IMR-90 (cell line): ENCODE measurements at regions not wholly inside any gene's neighbourhood (a gene's known extent, or its start where the extent isn't known, plus 50 kb on each side); places are given as distances from the start of the nearest gene placed in this dataset.

Source experiments
- ATAC-seq: fragments of 200-7000 bp; cut with Tn5 transposase; 2 replicates; pipeline ENCODE4 v1.9.1; 2020; ENCODE audit warnings: low read depth, mild to moderate bottlenecking, moderate library complexity
- BruUV-seq: library from RNA; stranded (reverse); fragments of 400-500 nt; replicated peaks from 2 replicates; lab custom pipeline; 2021; lab: Mats Ljungman, UMichigan
- CTCF ChIA-PET: fragments of 300-600 bp; formaldehyde crosslinking; extraction: SDS; loops from one replicate; lab custom pipeline; 2021; ENCODE audit warnings: antibody characterized with exemption; lab: Yijun Ruan, JAX
- POLR2A ChIA-PET: fragments of 300-600 bp; sonication (Branson Sonifier 250); formaldehyde crosslinking; loops from one replicate; lab custom pipeline; 2022; ENCODE audit warnings: antibody characterized with exemption; ENCODE audit not compliant: unreplicated experiment; lab: Charles Lee
- DNase-seq: peaks from one replicate; pipeline ENCODE4 v3.0.0; 2013
- H2AFZ ChIP-seq: replicated peaks from 2 replicates; pipeline ENCODE3; 2013; ENCODE audit warnings: low read length, mild to moderate bottlenecking; ENCODE audit not compliant: poor library complexity
- H2AK5ac ChIP-seq: 2 replicates; pipeline ENCODE4 v1.6.1; 2013; ENCODE audit warnings: low read depth, low read length, inconsistent platforms
- H2AK9ac ChIP-seq: replicated peaks from 2 replicates; pipeline ENCODE3; 2013; ENCODE audit warnings: mild to moderate bottlenecking, low read depth, low read length, moderate library complexity; ENCODE audit not compliant: poor library complexity
- H2BK120ac ChIP-seq: 2 replicates; pipeline ENCODE4 v1.6.1; 2013; ENCODE audit warnings: low read depth, low read length, inconsistent platforms
- H2BK15ac ChIP-seq: 3 replicates; pipeline ENCODE4 v1.6.1; 2013; ENCODE audit warnings: low read depth, low read length, inconsistent platforms
- H2BK20ac ChIP-seq: 2 replicates; pipeline ENCODE4 v1.6.1; 2013; ENCODE audit warnings: low read depth, mild to moderate bottlenecking, inconsistent platforms, low read length, moderate library complexity
- H2BK5ac ChIP-seq: 2 replicates; pipeline ENCODE4 v1.6.1; 2013; ENCODE audit warnings: mild to moderate bottlenecking, low read depth, low read length, inconsistent platforms; ENCODE audit not compliant: poor library complexity, severe bottlenecking
- H3K14ac ChIP-seq: replicated peaks from 2 replicates; pipeline ENCODE4 v1.6.1; 2013; ENCODE audit warnings: low read depth, low read length, inconsistent platforms
- H3K18ac ChIP-seq: 2 replicates; pipeline ENCODE4 v1.6.1; 2013; ENCODE audit warnings: low read depth, low read length, control low read depth
- H3K23ac ChIP-seq: 2 replicates; pipeline ENCODE4 v1.6.1; 2013; ENCODE audit warnings: low read depth, low read length, inconsistent platforms
- H3K27ac ChIP-seq: 2 replicates; pipeline ENCODE4 v1.5.1; 2013; ENCODE audit warnings: mild to moderate bottlenecking, control low read depth, low read length; ENCODE audit not compliant: insufficient read depth
- H3K27me3 ChIP-seq: 2 replicates; pipeline ENCODE4 v1.6.1; 2013; ENCODE audit warnings: low read length; ENCODE audit not compliant: control insufficient read depth, insufficient read depth
- H3K36me3 ChIP-seq: 2 replicates; pipeline ENCODE4 v1.6.1; 2013; ENCODE audit warnings: low read length, mixed read lengths; ENCODE audit not compliant: control insufficient read depth, insufficient read depth
- H3K4ac ChIP-seq: 2 replicates; pipeline ENCODE4 v1.6.1; 2013; ENCODE audit warnings: low read depth, low read length, inconsistent platforms
- H3K4me1 ChIP-seq: 2 replicates; pipeline ENCODE4 v1.6.1; 2013; ENCODE audit warnings: low read length, mixed read lengths; ENCODE audit not compliant: control insufficient read depth, insufficient read depth
- H3K4me2 ChIP-seq: 2 replicates; pipeline ENCODE4 v1.6.1; 2013; ENCODE audit warnings: low read depth, mild to moderate bottlenecking, control low read depth, low read length, moderate library complexity
- H3K4me3 ChIP-seq: 2 replicates; pipeline ENCODE4 v1.5.1; 2013; ENCODE audit warnings: low read depth, mild to moderate bottlenecking, control low read depth, low read length, moderate library complexity; ENCODE audit not compliant: insufficient read depth
- H3K56ac ChIP-seq: 2 replicates; pipeline ENCODE4 v1.6.1; 2013; ENCODE audit warnings: low read length, inconsistent platforms; ENCODE audit not compliant: insufficient read depth; ENCODE audit errors: extremely low read depth
- H3K79me1 ChIP-seq, 2 experiments: 2 replicates each; pipeline ENCODE4 v1.6.1; 2013; ENCODE audit warnings: low read length in 2 of 2, inconsistent platforms in 1 of 2, low read depth in 1 of 2
- H3K9ac ChIP-seq: 2 replicates; pipeline ENCODE4 v1.6.1; 2013; ENCODE audit warnings: low read depth, low read length, control low read depth
- H3K9me1 ChIP-seq: 2 replicates; pipeline ENCODE4 v1.6.1; 2013; ENCODE audit warnings: low read length, inconsistent platforms; ENCODE audit not compliant: insufficient read depth
- H3K9me3 ChIP-seq: 2 replicates; pipeline ENCODE4 v1.6.1; 2013; ENCODE audit warnings: low read length; ENCODE audit not compliant: control insufficient read depth, insufficient read depth
- H4K20me1 ChIP-seq: 2 replicates; pipeline ENCODE4 v1.6.1; 2013; ENCODE audit warnings: low read length, inconsistent platforms; ENCODE audit not compliant: insufficient read depth
- H4K5ac ChIP-seq: 2 replicates; pipeline ENCODE4 v1.6.1; 2013; ENCODE audit warnings: mild to moderate bottlenecking, low read depth, low read length, control low read depth
- H4K8ac ChIP-seq, 2 experiments: 2 replicates each; pipeline ENCODE4 v1.6.1; 2013; ENCODE audit warnings: low read depth in 2 of 2, low read length in 2 of 2, control low read depth in 1 of 2, inconsistent platforms in 1 of 2
- H4K91ac ChIP-seq: 2 replicates; pipeline ENCODE4 v1.6.1; 2013; ENCODE audit warnings: low read depth, low read length, inconsistent platforms; ENCODE audit not compliant: insufficient read depth
- BHLHE40 ChIP-seq: fragments of 150-350 bp; IDR thresholded peaks from 2 replicates; pipeline ENCODE4 v1.6.1; 2016; ENCODE audit warnings: mild to moderate bottlenecking, low read depth, low read length
- CEBPB ChIP-seq: IDR thresholded peaks from 2 replicates; pipeline ENCODE4 v1.6.1; 2012; ENCODE audit warnings: low read depth, low read length, improper control_type of control experiment
- CHD1 ChIP-seq: IDR thresholded peaks from 2 replicates; pipeline ENCODE4 v1.6.1; 2012; ENCODE audit warnings: low read depth, low read length, improper control_type of control experiment
- CTCF ChIP-seq: conservative IDR thresholded peaks from 2 replicates; pipeline ENCODE4 v1.5.1; 2012; ENCODE audit warnings: mild to moderate bottlenecking, low read depth, low read length, improper control_type of control experiment
- ELK1 ChIP-seq: fragments of 150-350 bp; IDR thresholded peaks from 2 replicates; pipeline ENCODE4 v1.6.1; 2016; ENCODE audit warnings: low read depth, mild to moderate bottlenecking, low read length, moderate library complexity, borderline replicate concordance
- FOS ChIP-seq: fragments of 150-350 bp; IDR thresholded peaks from 2 replicates; pipeline ENCODE4 v1.6.1; 2016; ENCODE audit warnings: low read depth, low read length
- MAFK ChIP-seq: IDR thresholded peaks from 2 replicates; pipeline ENCODE4 v1.6.1; 2012; ENCODE audit warnings: low read depth, low read length, improper control_type of control experiment
- MAZ ChIP-seq: IDR thresholded peaks from 2 replicates; pipeline ENCODE4 v1.6.1; 2012; ENCODE audit warnings: low read depth, mild to moderate bottlenecking, low read length, improper control_type of control experiment, moderate library complexity, borderline replicate concordance
- MXI1 ChIP-seq: IDR thresholded peaks from 2 replicates; pipeline ENCODE4 v1.6.1; 2012; ENCODE audit warnings: low read depth, mild to moderate bottlenecking, low read length, moderate library complexity, borderline replicate concordance
- NFE2L2 ChIP-seq: fragments of 150-350 bp; IDR thresholded peaks from 2 replicates; pipeline ENCODE4 v1.6.1; 2016; ENCODE audit warnings: low read depth, mild to moderate bottlenecking, low read length
- POLR2A ChIP-seq: IDR thresholded peaks from 2 replicates; pipeline ENCODE4 v1.6.1; 2012; ENCODE audit warnings: mild to moderate bottlenecking, low read depth, low read length
- RAD21 ChIP-seq: IDR thresholded peaks from 2 replicates; pipeline ENCODE4 v1.6.1; 2012; ENCODE audit warnings: low read length, improper control_type of control experiment
- RCOR1 ChIP-seq: IDR thresholded peaks from 2 replicates; pipeline ENCODE4 v1.6.1; 2012; ENCODE audit warnings: mild to moderate bottlenecking, low read length, improper control_type of control experiment; ENCODE audit not compliant: insufficient replicate concordance
- RFX5 ChIP-seq: IDR thresholded peaks from 2 replicates; pipeline ENCODE4 v1.8.0; 2012; ENCODE audit warnings: low read depth, mild to moderate bottlenecking, low read length, moderate library complexity
- SMC3 ChIP-seq: fragments of 150-350 bp; IDR thresholded peaks from 2 replicates; pipeline ENCODE4 v1.6.1; 2016; ENCODE audit warnings: low read depth, mild to moderate bottlenecking, antibody characterized with exemption, low read length, moderate library complexity
- WGBS, 2 experiments: methylation state at CpG; one replicate each; pipeline versions ENCODE4 v1.1.5 to v1.1.7; 2013; ENCODE audit warnings: missing lambda C conversion rate in 2 of 2; ENCODE audit not compliant: insufficient read length in 1 of 2; ENCODE audit errors: extremely low coverage in 2 of 2; 5-methylcytosine and 5-hydroxymethylcytosine counted together
- dilution Hi-C: fragments of 300-500 bp; cut with HindIII; formaldehyde crosslinking; loops from one replicate; pipeline ENCODE4 v1.14.3; 2018; ENCODE audit warnings: low sequenced_read_pairs; ENCODE audit not compliant: unreplicated experiment
- in situ Hi-C: fragments of 300-500 bp; cut with MboI; formaldehyde crosslinking; loops from 3 replicates; pipeline ENCODE4 v1.14.3; 2019; ENCODE audit warnings: low sequenced_read_pairs, inconsistent platforms, mixed read lengths
- intact Hi-C: fragments of 100-400 bp; cut with micrococcal nuclease; formaldehyde crosslinking; loops from 2 replicates; pipeline ENCODE4 v1.10.0; 2022
- TF ChIP-seq, protein P1 (sequence below): fragments of 150-350 bp; IDR thresholded peaks from 2 replicates; pipeline ENCODE4 v1.6.1; 2017; ENCODE audit warnings: mild to moderate bottlenecking, antibody characterized with exemption, low read length, low read depth

DNA sequence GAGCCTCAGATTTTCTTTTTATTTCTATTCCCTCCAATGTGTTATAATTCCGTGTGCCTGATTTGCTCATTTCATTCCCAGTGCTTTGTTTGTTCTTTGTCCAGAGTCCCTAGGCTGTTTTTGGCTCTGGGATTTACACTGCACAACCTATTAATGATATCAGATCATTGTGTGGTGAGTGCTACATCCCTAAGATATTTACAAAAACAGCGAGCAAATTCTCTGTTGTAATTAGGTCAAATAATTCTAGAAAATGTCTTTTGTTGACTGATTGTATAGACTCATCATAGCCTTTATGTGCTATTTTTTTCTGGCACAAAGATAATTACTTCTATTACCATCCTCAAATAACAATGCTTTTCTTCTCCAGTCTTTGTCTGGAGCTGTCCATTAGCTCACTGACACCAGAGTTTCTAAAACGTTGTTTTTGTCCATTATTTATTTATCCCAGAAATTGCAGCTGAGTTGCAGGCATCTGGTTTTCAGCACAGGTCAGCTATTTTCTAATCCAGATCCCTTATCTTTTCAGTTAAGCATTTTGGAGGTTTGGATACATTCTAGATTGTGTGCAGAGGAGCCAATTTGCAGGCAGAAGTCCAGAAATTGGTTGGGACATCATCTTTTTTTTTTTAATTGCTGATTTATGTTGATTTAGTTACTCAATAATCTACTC is 379.9 kb upstream of the DMAC1 start:
- H2AK5ac ChIP-seq: no peak overlapping the region
- H3K27ac ChIP-seq: no peak overlapping the region
- no peak overlapping the region for H4K8ac ChIP-seq
- H3K4me2 ChIP-seq: no peak overlapping the region
- H2BK5ac ChIP-seq: no peak overlapping the region
- intact Hi-C loops: no loop called here
- no peak overlapping the region for H3K56ac ChIP-seq
- H3K18ac ChIP-seq: no peak overlapping the region
- no peak overlapping the region for H3K4ac ChIP-seq
- H3K79me1 ChIP-seq: no peaks in the 10 kb centered on the region
- H3K4me1 ChIP-seq: no peaks in the 10 kb centered on the region
- H3K4me3 ChIP-seq: no peak overlapping the region
- no peak for TF ChIP-seq RCOR1
- TF ChIP-seq MAFK: no peak
- TF ChIP-seq, protein P1, sequence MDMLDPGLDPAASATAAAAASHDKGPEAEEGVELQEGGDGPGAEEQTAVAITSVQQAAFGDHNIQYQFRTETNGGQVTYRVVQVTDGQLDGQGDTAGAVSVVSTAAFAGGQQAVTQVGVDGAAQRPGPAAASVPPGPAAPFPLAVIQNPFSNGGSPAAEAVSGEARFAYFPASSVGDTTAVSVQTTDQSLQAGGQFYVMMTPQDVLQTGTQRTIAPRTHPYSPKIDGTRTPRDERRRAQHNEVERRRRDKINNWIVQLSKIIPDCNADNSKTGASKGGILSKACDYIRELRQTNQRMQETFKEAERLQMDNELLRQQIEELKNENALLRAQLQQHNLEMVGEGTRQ: no peak
- TF ChIP-seq POLR2A: no peak
- no peak for TF ChIP-seq RFX5
- TF ChIP-seq CTCF: no peak
- no peak for TF ChIP-seq ELK1
- TF ChIP-seq NFE2L2: no peak
- TF ChIP-seq RAD21: no peak
- TF ChIP-seq CEBPB: no peak
- TF ChIP-seq SMC3: no peak
- no peak for TF ChIP-seq BHLHE40
- TF ChIP-seq FOS: no peak
- no peak for TF ChIP-seq CHD1
- no peak for TF ChIP-seq MXI1
- TF ChIP-seq MAZ: no peak
- no peak overlapping the region for H3K23ac ChIP-seq
- CTCF ChIA-PET: interaction anchor here (1.2 kb wide), 1 partner anchor 10 kb away, joined by 4 read pairs; no protein-coding TSS in a partner anchor
- no peak overlapping the region for H2BK20ac ChIP-seq
- H3K36me3 ChIP-seq: no peaks in the 10 kb centered on the region
- H4K5ac ChIP-seq: no peak overlapping the region
- peaks cover 4% of the 10 kb centered on the region; the same call in 1 of the 2 replicates for H3K9me3 ChIP-seq
- no CpG with 5 or more reads among the region's 3 CpGs for WGBS, 2 experiments
- no peak overlapping the region for H2AK9ac ChIP-seq
- in situ Hi-C loops: no loop called here
- ATAC-seq: no peak
- H4K91ac ChIP-seq: no peak overlapping the region
- dilution Hi-C loops: no loop called here
- no peak for DNase-seq
- no peak overlapping the region for H2BK120ac ChIP-seq
- H3K14ac ChIP-seq: no peak overlapping the region
- H2BK15ac ChIP-seq: no peak overlapping the region
- H2AFZ ChIP-seq: no peak overlapping the region
- POLR2A ChIA-PET: no interaction called here
- no peaks in the 10 kb centered on the region for H3K27me3 ChIP-seq
- H4K20me1 ChIP-seq: no peaks in the 10 kb centered on the region
- H3K9me1 ChIP-seq: no peaks in the 10 kb centered on the region
- BruUV-seq: no TSS peak
- H3K9ac ChIP-seq: no peak overlapping the region
